ENCODE measurements at regions not wholly inside any gene's neighbourhood (a gene's known extent, or its start where the extent isn't known, plus 50 kb on each side); places are given as distances from the start of the nearest gene placed in this dataset.

DNA sequence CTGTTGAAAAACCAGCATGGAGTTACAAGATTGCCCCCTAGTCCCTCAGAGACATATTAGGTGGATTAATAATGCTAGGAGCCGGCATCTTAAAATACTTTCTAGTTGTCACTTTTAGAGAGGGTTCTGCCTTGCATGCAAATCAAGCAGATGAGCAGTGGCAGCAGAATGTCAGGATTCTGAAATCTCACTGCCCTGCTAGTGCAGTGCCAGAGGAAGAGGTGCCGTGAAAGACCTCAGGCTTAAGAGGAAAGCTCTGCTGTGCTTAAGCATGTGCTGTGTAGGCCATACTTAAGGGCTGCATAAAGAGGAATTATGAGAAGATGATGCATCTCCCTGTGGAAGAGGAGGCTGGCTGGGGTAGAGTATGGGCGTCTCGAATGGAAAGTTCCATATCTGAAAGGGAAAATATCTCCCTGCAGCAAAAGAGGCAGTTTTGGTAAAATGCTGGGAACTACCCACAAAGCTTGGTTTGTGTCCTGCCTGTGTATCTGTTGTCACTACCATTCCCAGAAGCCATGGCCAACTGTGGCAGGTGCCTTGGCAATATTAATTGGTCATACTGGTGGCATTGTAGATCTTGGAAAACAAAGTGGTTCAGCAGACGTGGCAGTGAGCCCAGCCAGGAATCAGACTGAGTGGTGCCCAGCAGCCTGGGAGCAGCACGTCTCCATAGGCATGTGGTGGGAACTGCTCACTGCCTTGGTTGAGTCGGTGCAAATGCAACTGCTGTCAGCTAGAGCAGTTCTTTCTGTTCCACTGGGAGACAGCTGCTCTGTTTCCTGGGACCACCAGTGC is 131.9 kb downstream of the EVA1A start:
- Histone ChIP-seq H3K4me3 (ENCODE audit: low read length) (no peak overlapping the region), H3K9me2 (replicated peaks; ENCODE audit: insufficient read depth, low read length) (no peaks in the 10 kb centered on the region), H3K27me3 (replicated peaks; ENCODE audit: insufficient read depth, low read length) (no peaks in the 10 kb centered on the region), H3F3A (ENCODE audit: insufficient read depth, low read length) (no peaks in the 10 kb centered on the region), H4K20me1 (ENCODE audit: insufficient read depth, low read length) (no peaks in the 10 kb centered on the region), H3K27ac (ENCODE audit: low read length) (no peak overlapping the region), H3K4me2 (ENCODE audit: low read depth, low read length) (no peak overlapping the region), H3K36me3 (replicated peaks; ENCODE audit: insufficient read depth, low read length) (no peaks in the 10 kb centered on the region), H3K4me1 (ENCODE audit: low read length) (no peaks in the 10 kb centered on the region), H2AFZ (ENCODE audit: low read length) (no peak overlapping the region), H3K9ac (ENCODE audit: low read length) (no peak overlapping the region), H3K79me2 (ENCODE audit: low read length) (no peaks in the 10 kb centered on the region), H3K9me3 (replicated peaks; ENCODE audit: insufficient read depth, low read length) (no peaks in the 10 kb centered on the region)
- TF ChIP-seq, protein P1, sequence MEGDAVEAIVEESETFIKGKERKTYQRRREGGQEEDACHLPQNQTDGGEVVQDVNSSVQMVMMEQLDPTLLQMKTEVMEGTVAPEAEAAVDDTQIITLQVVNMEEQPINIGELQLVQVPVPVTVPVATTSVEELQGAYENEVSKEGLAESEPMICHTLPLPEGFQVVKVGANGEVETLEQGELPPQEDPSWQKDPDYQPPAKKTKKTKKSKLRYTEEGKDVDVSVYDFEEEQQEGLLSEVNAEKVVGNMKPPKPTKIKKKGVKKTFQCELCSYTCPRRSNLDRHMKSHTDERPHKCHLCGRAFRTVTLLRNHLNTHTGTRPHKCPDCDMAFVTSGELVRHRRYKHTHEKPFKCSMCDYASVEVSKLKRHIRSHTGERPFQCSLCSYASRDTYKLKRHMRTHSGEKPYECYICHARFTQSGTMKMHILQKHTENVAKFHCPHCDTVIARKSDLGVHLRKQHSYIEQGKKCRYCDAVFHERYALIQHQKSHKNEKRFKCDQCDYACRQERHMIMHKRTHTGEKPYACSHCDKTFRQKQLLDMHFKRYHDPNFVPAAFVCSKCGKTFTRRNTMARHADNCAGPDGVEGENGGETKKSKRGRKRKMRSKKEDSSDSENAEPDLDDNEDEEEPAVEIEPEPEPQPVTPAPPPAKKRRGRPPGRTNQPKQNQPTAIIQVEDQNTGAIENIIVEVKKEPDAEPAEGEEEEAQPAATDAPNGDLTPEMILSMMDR (IDR thresholded peaks at IDR 0.05; ENCODE audit: low read length): no peak
- no peak for TF ChIP-seq EZH2phosphoT487 (IDR thresholded peaks at IDR 0.05; ENCODE audit: low read length)
- TF ChIP-seq EZH2 (optimal IDR thresholded peaks at IDR 0.05; ENCODE audit: low read depth, low read length): no peak
- no peak for DNase-seq

DNA sequence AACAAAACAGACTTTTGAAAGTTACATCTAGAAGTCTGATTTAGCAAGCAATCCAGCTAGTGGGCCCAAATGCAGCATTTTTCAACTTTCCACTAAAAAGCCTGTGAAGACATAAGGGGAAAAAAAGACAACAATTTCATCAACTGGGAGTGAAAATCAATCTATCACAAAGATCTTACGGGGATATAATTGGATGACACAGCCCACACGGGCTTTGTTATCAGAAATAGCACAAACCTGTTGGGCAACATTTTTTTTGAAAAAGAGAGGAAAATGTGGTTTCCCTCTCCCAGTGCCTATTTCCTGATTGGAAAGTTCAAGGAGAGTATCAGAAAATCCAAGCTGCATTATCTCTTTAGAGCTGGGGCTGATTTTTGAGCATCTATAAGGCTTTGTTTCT is 132.7 kb downstream of the EVA1A start:
- Histone ChIP-seq H3F3A (ENCODE audit: insufficient read depth, low read length) (no peaks in the 10 kb centered on the region), H3K27me3 (replicated peaks; ENCODE audit: insufficient read depth, low read length) (no peaks in the 10 kb centered on the region), H3K4me1 (ENCODE audit: low read length) (no peaks in the 10 kb centered on the region), H3K9ac (ENCODE audit: low read length) (no peak overlapping the region), H3K79me2 (ENCODE audit: low read length) (no peaks in the 10 kb centered on the region), H3K4me2 (ENCODE audit: low read depth, low read length) (no peak overlapping the region), H3K4me3 (ENCODE audit: low read length) (no peak overlapping the region), H3K27ac (ENCODE audit: low read length) (no peak overlapping the region), H3K9me2 (replicated peaks; ENCODE audit: insufficient read depth, low read length) (no peaks in the 10 kb centered on the region), H4K20me1 (ENCODE audit: insufficient read depth, low read length) (no peaks in the 10 kb centered on the region), H3K9me3 (replicated peaks; ENCODE audit: insufficient read depth, low read length) (no peaks in the 10 kb centered on the region), H3K36me3 (replicated peaks; ENCODE audit: insufficient read depth, low read length) (no peaks in the 10 kb centered on the region), H2AFZ (ENCODE audit: low read length) (no peak overlapping the region)
- TF ChIP-seq, protein P1 (IDR thresholded peaks at IDR 0.05; ENCODE audit: low read length): no peak
- TF ChIP-seq EZH2 (optimal IDR thresholded peaks at IDR 0.05; ENCODE audit: low read depth, low read length) (no peak), EZH2phosphoT487 (IDR thresholded peaks at IDR 0.05; ENCODE audit: low read length) (no peak)
- no peak for DNase-seq

GRCh38 chr2:75424936-75425619 is 135.7 kb downstream of the EVA1A start:
- Histone ChIP-seq H3K9me2 (replicated peaks; ENCODE audit: insufficient read depth, low read length) (no peaks in the 10 kb centered on the region), H4K20me1 (ENCODE audit: insufficient read depth, low read length) (no peaks in the 10 kb centered on the region), H3K27me3 (replicated peaks; ENCODE audit: insufficient read depth, low read length) (no peaks in the 10 kb centered on the region), H3K4me2 (ENCODE audit: low read depth, low read length) (no peak overlapping the region), H3K36me3 (replicated peaks; ENCODE audit: insufficient read depth, low read length) (no peaks in the 10 kb centered on the region), H3K4me3 (ENCODE audit: low read length) (no peak overlapping the region), H3F3A (ENCODE audit: insufficient read depth, low read length) (no peaks in the 10 kb centered on the region), H3K4me1 (ENCODE audit: low read length) (no peaks in the 10 kb centered on the region), H3K79me2 (ENCODE audit: low read length) (no peaks in the 10 kb centered on the region), H3K27ac (ENCODE audit: low read length) (no peak overlapping the region), H2AFZ (ENCODE audit: low read length) (no peak overlapping the region), H3K9ac (ENCODE audit: low read length) (no peak overlapping the region), H3K9me3 (replicated peaks; ENCODE audit: insufficient read depth, low read length) (no peaks in the 10 kb centered on the region)
- DNase-seq: no peak
- TF ChIP-seq EZH2phosphoT487 (IDR thresholded peaks at IDR 0.05; ENCODE audit: low read length) (no peak), EZH2 (optimal IDR thresholded peaks at IDR 0.05; ENCODE audit: low read depth, low read length) (no peak)
- TF ChIP-seq, protein P1 (IDR thresholded peaks at IDR 0.05; ENCODE audit: low read length): no peak
